ENCODE measurements at regions not wholly inside any gene's neighbourhood (a gene's known extent, or its start where the extent isn't known, plus 50 kb on each side); places are given as distances from the start of the nearest gene placed in this dataset.

GRCh38 chr2:37541516-37541915 is 129.9 kb downstream of the CDC42EP3 start:
- intact Hi-C loops (cut with micrococcal nuclease), result no loop called here

GRCh38 chr2:37543999-37544557 is 127.4 kb downstream of the CDC42EP3 start:
- intact Hi-C loops (cut with micrococcal nuclease), result no loop called here

GRCh38 chr2:37544591-37545031 is 126.8 kb downstream of the CDC42EP3 start:
- intact Hi-C loops (cut with micrococcal nuclease), result no loop called here

GRCh38 chr2:37549598-37549997 is 121.8 kb downstream of the CDC42EP3 start:
- intact Hi-C loops (cut with micrococcal nuclease), result no loop called here

GRCh38 chr2:37550190-37550589 is 121.3 kb downstream of the CDC42EP3 start:
- intact Hi-C loops (cut with micrococcal nuclease), result no loop called here

- intact Hi-C loops (cut with micrococcal nuclease), result no loop called here
Measured at GRCh38 chr2:37551783-37552182, 119.7 kb downstream of the CDC42EP3 start.

- intact Hi-C loops (cut with micrococcal nuclease), result no loop called here
Measured at GRCh38 chr2:37552339-37552738, 119.1 kb downstream of the CDC42EP3 start.

- intact Hi-C loops (cut with micrococcal nuclease), result no loop called here
Measured at GRCh38 chr2:37553411-37554154, 117.9 kb downstream of the CDC42EP3 start.

- intact Hi-C loops (cut with micrococcal nuclease), result no loop called here
Measured at GRCh38 chr2:37554155-37554510, 117.3 kb downstream of the CDC42EP3 start.

- intact Hi-C loops (cut with micrococcal nuclease), result no loop called here
Measured at GRCh38 chr2:37554687-37555086, 116.8 kb downstream of the CDC42EP3 start.

GRCh38 chr2:37555457-37555856 is 116.0 kb downstream of the CDC42EP3 start:
- intact Hi-C loops (cut with micrococcal nuclease), result no loop called here

- intact Hi-C loops (cut with micrococcal nuclease), result no loop called here
Measured at GRCh38 chr2:37556256-37556655, 115.2 kb downstream of the CDC42EP3 start.

GRCh38 chr2:37558623-37559022 is 112.8 kb downstream of the CDC42EP3 start:
- intact Hi-C loops (cut with micrococcal nuclease), result no loop called here

GRCh38 chr2:37560241-37560848 is 111.1 kb downstream of the CDC42EP3 start:
- intact Hi-C loops (cut with micrococcal nuclease), result no loop called here

- intact Hi-C loops (cut with micrococcal nuclease), result no loop called here
Measured at GRCh38 chr2:37560863-37561614, 110.4 kb downstream of the CDC42EP3 start.

GRCh38 chr2:37561615-37562569 is 109.5 kb downstream of the CDC42EP3 start:
- intact Hi-C loops (cut with micrococcal nuclease), result no loop called here

- intact Hi-C loops (cut with micrococcal nuclease), result no loop called here
Measured at GRCh38 chr2:37563375-37564015, 107.9 kb downstream of the CDC42EP3 start.

GRCh38 chr2:37564356-37564755 is 107.1 kb downstream of the CDC42EP3 start:
- intact Hi-C loops (cut with micrococcal nuclease), result no loop called here

GRCh38 chr2:37566517-37566981 is 104.9 kb downstream of the CDC42EP3 start:
- intact Hi-C loops (cut with micrococcal nuclease), result no loop called here

GRCh38 chr2:37568565-37568964 is 102.9 kb downstream of the CDC42EP3 start:
- intact Hi-C loops (cut with micrococcal nuclease), result no loop called here

Measured in T-helper 1 cell treated with Interleukin-12 subunit alpha and Interleukin-12 subunit beta and Interleukin-4 antibody, amounts not matched to agents 30 ng/mL and 1 ng/mL, for 36 hours (primary cell).